ENCODE measurements at regions not wholly inside any gene's neighbourhood (a gene's known extent, or its start where the extent isn't known, plus 50 kb on each side); places are given as distances from the start of the nearest gene placed in this dataset.

GRCh38 chr5:164844348-164844747 lies 1338.9 kb downstream of the MAT2B start:
- Histone ChIP-seq H3K9me3 (ENCODE audit: control insufficient read depth in 4 of 4, low read length in 3 of 4) (no peaks in the 10 kb centered on the region), H3K4me3 (ENCODE audit: low read depth in 1 of 3, low read length in 3 of 3) (no peak overlapping the region), H3K27me3 (ENCODE audit: control insufficient read depth in 4 of 4, insufficient read depth in 4 of 4, low read length in 3 of 4) (no peaks in the 10 kb centered on the region), H3K36me3 (ENCODE audit: control insufficient read depth in 4 of 4, insufficient read depth in 3 of 4, low read depth in 1 of 4, low read length in 3 of 4) (no peaks in the 10 kb centered on the region), H3K4me1 (ENCODE audit: control insufficient read depth in 4 of 4, insufficient read depth in 4 of 4, low read length in 3 of 4) (no peaks in the 10 kb centered on the region), H3K27ac (ENCODE audit: low read depth in 1 of 2, low read length in 2 of 2) (no peak overlapping the region), H3K9ac (ENCODE audit: low read depth in 1 of 2, low read length in 2 of 2) (no peak overlapping the region)
- 76% methylated on average over 5 of the region's 5 CpGs for WGBS
- DNase-seq (ENCODE audit: low spot score): no peak
- TF ChIP-seq RAD21 (IDR thresholded peaks at IDR 0.05): no peak
- TF ChIP-seq FOXA2 (IDR thresholded peaks at IDR 0.05): no peak
- TF ChIP-seq, protein P1, sequence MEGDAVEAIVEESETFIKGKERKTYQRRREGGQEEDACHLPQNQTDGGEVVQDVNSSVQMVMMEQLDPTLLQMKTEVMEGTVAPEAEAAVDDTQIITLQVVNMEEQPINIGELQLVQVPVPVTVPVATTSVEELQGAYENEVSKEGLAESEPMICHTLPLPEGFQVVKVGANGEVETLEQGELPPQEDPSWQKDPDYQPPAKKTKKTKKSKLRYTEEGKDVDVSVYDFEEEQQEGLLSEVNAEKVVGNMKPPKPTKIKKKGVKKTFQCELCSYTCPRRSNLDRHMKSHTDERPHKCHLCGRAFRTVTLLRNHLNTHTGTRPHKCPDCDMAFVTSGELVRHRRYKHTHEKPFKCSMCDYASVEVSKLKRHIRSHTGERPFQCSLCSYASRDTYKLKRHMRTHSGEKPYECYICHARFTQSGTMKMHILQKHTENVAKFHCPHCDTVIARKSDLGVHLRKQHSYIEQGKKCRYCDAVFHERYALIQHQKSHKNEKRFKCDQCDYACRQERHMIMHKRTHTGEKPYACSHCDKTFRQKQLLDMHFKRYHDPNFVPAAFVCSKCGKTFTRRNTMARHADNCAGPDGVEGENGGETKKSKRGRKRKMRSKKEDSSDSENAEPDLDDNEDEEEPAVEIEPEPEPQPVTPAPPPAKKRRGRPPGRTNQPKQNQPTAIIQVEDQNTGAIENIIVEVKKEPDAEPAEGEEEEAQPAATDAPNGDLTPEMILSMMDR (IDR thresholded peaks at IDR 0.05; ENCODE audit: low read depth, low read length, missing input control): no peak
- TF ChIP-seq, protein P2, sequence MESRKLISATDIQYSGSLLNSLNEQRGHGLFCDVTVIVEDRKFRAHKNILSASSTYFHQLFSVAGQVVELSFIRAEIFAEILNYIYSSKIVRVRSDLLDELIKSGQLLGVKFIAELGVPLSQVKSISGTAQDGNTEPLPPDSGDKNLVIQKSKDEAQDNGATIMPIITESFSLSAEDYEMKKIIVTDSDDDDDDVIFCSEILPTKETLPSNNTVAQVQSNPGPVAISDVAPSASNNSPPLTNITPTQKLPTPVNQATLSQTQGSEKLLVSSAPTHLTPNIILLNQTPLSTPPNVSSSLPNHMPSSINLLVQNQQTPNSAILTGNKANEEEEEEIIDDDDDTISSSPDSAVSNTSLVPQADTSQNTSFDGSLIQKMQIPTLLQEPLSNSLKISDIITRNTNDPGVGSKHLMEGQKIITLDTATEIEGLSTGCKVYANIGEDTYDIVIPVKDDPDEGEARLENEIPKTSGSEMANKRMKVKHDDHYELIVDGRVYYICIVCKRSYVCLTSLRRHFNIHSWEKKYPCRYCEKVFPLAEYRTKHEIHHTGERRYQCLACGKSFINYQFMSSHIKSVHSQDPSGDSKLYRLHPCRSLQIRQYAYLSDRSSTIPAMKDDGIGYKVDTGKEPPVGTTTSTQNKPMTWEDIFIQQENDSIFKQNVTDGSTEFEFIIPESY (IDR thresholded peaks at IDR 0.05): no peak
- no peak for TF ChIP-seq HNF4G (IDR thresholded peaks at IDR 0.05)
- no peak for TF ChIP-seq JUND (IDR thresholded peaks at IDR 0.05)
- TF ChIP-seq, protein P3, sequence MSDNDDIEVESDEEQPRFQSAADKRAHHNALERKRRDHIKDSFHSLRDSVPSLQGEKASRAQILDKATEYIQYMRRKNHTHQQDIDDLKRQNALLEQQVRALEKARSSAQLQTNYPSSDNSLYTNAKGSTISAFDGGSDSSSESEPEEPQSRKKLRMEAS (IDR thresholded peaks at IDR 0.05): no peak
- TF ChIP-seq REST (IDR thresholded peaks at IDR 0.05): no peak
- TF ChIP-seq TAF1 (conservative IDR thresholded peaks at IDR 0.05): no peak

- no peak overlapping the region for H3K4me3 ChIP-seq (ENCODE audit: low read depth in 1 of 3, low read length in 3 of 3)
- WGBS: 78% methylated on average over 2 of the region's 2 CpGs
- TF ChIP-seq FOXA1 (IDR thresholded peaks at IDR 0.05) (no peak), HNF4A (conservative IDR thresholded peaks at IDR 0.05) (no peak), EGR1 (IDR thresholded peaks at IDR 0.05; ENCODE audit: low read depth in 2 of 2) (no peak), SP1 (IDR thresholded peaks at IDR 0.05) (no peak), RXRA (IDR thresholded peaks at IDR 0.05) (no peak), HNF4G (IDR thresholded peaks at IDR 0.05) (no peak), JUND (IDR thresholded peaks at IDR 0.05) (no peak), YY1 (IDR thresholded peaks at IDR 0.05) (no peak), FOXA2 (IDR thresholded peaks at IDR 0.05) (no peak), RAD21 (IDR thresholded peaks at IDR 0.05) (no peak), NR2F2 (IDR thresholded peaks at IDR 0.05) (no peak)
- TF ChIP-seq, protein P3 (IDR thresholded peaks at IDR 0.05): no peak
- TF ChIP-seq, protein P1 (IDR thresholded peaks at IDR 0.05; ENCODE audit: low read depth, low read length, missing input control): no peak
- TF ChIP-seq, protein P4, sequence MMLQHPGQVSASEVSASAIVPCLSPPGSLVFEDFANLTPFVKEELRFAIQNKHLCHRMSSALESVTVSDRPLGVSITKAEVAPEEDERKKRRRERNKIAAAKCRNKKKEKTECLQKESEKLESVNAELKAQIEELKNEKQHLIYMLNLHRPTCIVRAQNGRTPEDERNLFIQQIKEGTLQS (IDR thresholded peaks at IDR 0.05): no peak
- TF ChIP-seq, protein P2 (IDR thresholded peaks at IDR 0.05): no peak
Observed at GRCh38 chr5:164860896-164861295, 1355.5 kb downstream of the MAT2B start.

More at GRCh38 chr5:164860896-164861295, 1355.5 kb downstream of the MAT2B start:
- Histone ChIP-seq H3K9ac (ENCODE audit: low read depth in 1 of 2, low read length in 2 of 2) (no peak overlapping the region), H3K27ac (ENCODE audit: low read depth in 1 of 2, low read length in 2 of 2) (no peak overlapping the region), H3K4me1 (ENCODE audit: control insufficient read depth in 4 of 4, insufficient read depth in 4 of 4, low read length in 3 of 4) (no peaks in the 10 kb centered on the region), H3K36me3 (ENCODE audit: control insufficient read depth in 4 of 4, insufficient read depth in 3 of 4, low read depth in 1 of 4, low read length in 3 of 4) (no peaks in the 10 kb centered on the region), H3K27me3 (ENCODE audit: control insufficient read depth in 4 of 4, insufficient read depth in 4 of 4, low read length in 3 of 4) (no peaks in the 10 kb centered on the region), H3K9me3 (ENCODE audit: control insufficient read depth in 4 of 4, low read length in 3 of 4) (no peaks in the 10 kb centered on the region)
- no peak for DNase-seq (ENCODE audit: low spot score)

Data from liver (tissue), 8 donors.